GM18517 (cell line): ENCODE measurements at regions not wholly inside any gene's neighbourhood (a gene's known extent, or its start where the extent isn't known, plus 50 kb on each side); places are given as distances from the start of the nearest gene placed in this dataset.

ENCODE experiments used
- ATAC-seq: cut with Tn5 transposase; IDR thresholded peaks from one replicate; pipeline ENCODE4 v1.9.1; 2021; ENCODE audit warnings: mild to moderate bottlenecking, moderate library complexity; ENCODE audit not compliant: unreplicated experiment

- no peak for ATAC-seq
These were observed 260.1 kb downstream of the SNX10 start for GRCh38 chr7:26551740-26552139.

- no peak for ATAC-seq
These were observed 261.5 kb downstream of the SNX10 start for GRCh38 chr7:26553128-26553527.

- ATAC-seq, result no peak
These were observed 261.9 kb downstream of the SNX10 start for GRCh38 chr7:26553582-26553981.

DNA sequence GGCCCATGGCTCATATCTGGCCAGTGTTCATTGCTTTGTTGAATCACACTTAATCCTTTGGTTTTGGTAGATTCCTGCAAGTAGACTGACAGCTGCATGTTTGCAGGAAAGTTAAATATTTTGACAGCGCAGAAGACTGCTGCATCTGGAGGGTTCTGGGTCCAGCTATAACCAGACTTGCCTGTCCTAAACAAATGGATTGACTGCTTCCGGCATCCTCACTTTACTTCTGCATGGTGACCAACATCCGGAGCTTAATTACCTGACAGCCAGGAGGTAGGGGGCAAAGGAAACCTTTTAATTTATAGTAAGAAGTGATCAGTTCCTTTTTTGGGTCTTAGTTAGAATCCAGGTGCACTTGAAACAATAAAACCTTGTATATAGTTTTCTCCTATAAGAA is 263.3 kb downstream of the SNX10 start:
- ATAC-seq, result no peak

GRCh38 chr7:26556061-26556881 is 264.6 kb downstream of the SNX10 start:
- no peak for ATAC-seq

DNA sequence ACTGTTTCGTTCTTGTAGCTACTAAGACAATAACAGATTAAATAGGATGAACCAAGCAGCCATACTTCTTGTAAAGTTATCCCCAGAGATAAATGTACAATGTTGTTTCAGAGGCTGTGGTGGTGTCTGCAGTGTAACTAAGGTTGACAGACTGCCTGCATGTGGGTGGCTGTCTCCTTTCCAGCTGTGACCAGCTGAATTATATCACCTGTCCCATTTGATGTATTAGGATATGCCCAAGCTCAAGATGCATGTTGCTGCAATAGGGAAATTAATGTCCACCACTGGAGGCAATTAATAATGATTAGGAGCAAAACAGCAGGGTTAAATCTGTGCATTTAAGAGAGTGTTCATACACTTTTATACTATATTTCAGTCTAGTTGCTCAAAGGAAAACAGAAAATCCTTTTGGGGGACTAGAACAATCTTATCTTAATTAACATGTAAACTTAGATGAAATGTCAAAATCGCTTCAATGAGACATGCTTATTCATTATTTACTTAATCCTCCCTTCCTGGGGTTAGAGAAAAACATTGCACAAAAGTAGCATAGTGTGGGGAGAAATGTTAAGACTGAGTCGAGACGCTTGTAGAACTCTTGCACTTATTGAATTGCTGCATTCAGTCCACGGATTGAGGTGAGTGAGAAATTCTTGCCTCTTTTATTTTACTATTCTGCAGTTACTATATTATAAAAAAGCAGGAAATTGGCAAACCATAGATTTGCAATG is 269.0 kb downstream of the SNX10 start:
- no peak for ATAC-seq

- no peak for ATAC-seq
These were observed 271.2 kb downstream of the SNX10 start for GRCh38 chr7:26562841-26563240.

- ATAC-seq, result no peak
These were observed 271.7 kb downstream of the SNX10 start for GRCh38 chr7:26563406-26563805.

GRCh38 chr7:26567266-26567665 is 275.6 kb downstream of the SNX10 start:
- ATAC-seq, result no peak

DNA sequence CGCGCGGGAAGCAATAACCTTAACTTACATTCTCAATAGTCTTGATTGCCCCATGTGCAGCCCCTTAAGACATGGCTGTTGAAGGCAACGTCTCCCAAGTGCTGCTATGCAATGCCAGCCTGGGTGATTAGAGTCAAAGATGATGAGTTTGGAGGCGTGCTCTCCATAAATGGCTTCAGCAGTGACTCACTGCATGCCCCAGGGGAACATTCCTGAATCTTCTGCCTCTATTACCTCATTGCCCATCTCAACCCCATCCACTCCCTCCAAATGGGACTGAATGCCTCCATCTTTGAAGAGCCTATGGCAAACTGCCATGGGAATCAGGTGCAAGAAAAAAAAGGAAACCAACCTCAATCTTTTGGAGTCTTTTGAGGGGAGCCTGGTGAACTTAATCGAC is 282.8 kb downstream of the SNX10 start:
- no peak for ATAC-seq

DNA sequence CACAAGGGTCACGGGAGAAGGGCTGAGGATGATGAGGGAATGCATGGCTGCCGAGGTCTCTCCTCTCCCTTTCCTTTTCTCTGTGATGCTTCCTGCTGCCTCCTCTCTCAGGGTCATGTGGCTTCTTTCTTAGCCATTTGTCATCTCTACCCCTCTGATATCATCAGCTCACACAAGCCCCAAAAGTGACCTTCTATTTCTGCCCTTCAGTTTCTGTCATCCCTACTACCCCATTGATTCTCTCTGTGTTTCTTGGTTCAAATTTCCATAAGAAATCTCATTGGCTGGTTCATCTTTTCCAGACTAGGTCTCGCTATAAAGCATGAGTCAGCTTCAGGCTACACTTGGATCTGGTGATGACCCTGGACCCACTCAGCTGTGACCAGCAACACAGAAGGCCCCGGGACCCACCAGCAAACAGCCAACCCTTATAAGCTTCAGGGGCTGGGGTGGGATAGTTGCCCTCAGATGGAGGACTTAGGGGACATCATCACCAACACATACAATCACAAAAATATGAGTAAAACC is 284.3 kb downstream of the SKAP2 start:
- no peak for ATAC-seq

DNA sequence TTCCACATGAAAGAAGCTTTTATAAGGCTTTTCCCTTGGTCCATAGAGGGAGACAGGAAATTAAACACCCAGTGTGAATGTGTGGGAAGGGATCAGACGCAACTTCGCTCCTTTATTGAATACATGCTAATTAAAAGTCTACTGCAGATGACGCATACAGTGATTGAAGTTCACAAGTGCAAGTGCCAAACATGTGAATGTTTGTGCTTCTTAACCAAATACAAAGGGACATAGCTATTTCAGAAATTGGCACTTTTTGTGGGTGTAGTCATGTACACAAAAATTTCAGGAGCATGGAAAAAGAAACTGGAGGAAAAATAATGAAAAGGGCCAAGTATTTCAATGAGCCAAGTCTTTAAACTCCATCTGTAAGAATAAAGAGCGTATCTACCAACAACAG is 283.7 kb downstream of the SKAP2 start:
- ATAC-seq, result no peak

DNA sequence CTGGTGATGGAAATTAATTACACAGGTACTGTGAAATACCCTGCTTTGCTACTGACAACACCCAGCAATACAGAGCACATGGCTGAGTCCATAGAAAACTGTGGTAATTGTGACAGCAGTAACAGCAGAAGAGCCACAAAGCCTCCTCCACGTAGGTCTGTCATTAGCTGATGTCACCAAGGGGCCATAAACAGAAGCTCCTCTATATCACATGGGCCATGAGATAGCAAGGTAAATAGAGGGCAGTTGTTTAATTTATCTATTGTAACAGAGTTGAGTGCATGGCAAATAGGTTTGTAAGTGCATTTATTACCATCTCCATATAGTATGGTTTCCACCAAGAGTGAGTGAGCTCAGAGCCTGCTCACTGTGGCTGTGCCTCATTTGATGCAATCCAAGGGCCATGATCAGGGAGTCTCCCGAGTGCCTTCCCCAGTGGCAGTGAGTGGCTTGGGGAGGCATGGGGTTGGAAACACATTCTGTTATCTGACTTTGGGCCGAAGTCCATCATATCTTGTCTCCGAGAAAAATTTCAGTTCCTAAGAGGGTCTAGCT is 281.2 kb downstream of the SKAP2 start:
- no peak for ATAC-seq

- no peak for ATAC-seq
These were observed 280.1 kb downstream of the SKAP2 start for GRCh38 chr7:26584326-26584725.

DNA sequence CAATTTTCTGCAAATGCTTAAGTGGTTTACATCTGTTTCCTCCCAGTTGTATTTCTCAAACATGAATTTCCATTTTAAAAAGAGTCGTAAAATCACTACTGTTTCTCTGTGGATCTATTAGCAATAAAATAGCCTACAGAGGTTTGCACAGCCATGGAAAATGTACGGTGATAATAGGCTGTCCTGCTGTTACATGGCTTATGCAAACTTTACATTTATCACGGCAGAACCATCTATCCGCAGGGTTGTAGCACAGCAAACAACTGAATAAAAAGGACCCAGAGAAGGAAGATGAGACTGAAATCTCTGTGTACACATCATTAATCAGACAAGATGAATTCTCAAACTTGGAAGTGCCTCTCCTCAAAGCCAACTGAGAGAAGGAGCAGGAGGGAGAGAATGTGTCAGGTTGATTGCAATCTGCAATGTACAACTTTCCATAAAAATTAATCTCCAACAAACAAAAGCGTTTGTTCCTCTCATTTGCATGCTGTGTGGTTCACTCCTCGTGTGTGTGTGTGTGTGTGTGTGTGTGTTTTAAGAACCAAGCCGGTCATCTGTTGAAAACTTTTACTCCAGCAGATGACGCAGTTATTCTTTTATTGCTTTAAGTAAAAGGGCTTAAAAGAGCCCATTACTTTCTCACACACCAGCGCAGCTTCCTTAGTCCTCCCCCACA is 279.3 kb downstream of the SKAP2 start:
- no peak for ATAC-seq

GRCh38 chr7:26587536-26587935 is 276.9 kb downstream of the SKAP2 start:
- no peak for ATAC-seq

- ATAC-seq, result no peak
These were observed 275.9 kb downstream of the SKAP2 start for GRCh38 chr7:26588511-26588910.

GRCh38 chr7:26590709-26591108 is 273.7 kb downstream of the SKAP2 start:
- no peak for ATAC-seq

- ATAC-seq, result no peak
These were observed 272.4 kb downstream of the SKAP2 start for GRCh38 chr7:26592011-26592410.

- no peak for ATAC-seq
These were observed 271.0 kb downstream of the SKAP2 start for GRCh38 chr7:26593393-26593792.

DNA sequence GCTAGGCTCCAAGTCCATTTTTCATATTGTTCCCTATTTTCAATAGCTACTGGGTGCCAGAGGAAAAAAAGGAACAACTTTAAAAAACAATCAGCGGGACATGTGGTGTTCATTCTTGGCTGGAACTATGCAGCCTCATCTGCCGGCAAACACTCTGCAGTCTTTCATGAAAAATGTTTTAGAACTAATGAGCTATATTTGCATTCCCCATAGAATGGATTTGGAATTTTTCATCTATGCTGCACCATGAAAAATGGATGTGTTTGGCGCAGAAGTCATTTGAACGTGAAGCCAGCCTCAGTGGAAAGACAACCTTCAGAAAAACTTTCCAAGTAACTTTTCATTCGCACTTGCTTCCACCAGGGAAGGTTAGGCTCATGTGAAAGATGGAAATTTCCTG is 270.5 kb downstream of the SKAP2 start:
- no peak for ATAC-seq
